HEK293T (cell line): ENCODE measurements at regions not wholly inside any gene's neighbourhood (a gene's known extent, or its start where the extent isn't known, plus 50 kb on each side); places are given as distances from the start of the nearest gene placed in this dataset.

Source experiments
- ARNT ChIP-seq: fragments of 450-650 bp; IDR thresholded peaks from 2 replicates; pipeline ENCODE4 v1.6.1; 2017; ENCODE audit warnings: mild to moderate bottlenecking
- CTBP1 ChIP-seq: fragments of 450-650 bp; IDR thresholded peaks from 2 replicates; pipeline ENCODE4 v1.6.1; 2016; ENCODE audit warnings: borderline replicate concordance
- FOXA1 ChIP-seq: fragments of 450-650 bp; IDR thresholded peaks from 2 replicates; pipeline ENCODE4 v1.6.1; 2016; ENCODE audit warnings: mild to moderate bottlenecking
- FOXK2 ChIP-seq: fragments of 450-650 bp; IDR thresholded peaks from 2 replicates; pipeline ENCODE4 v1.6.1; 2016; ENCODE audit warnings: mild to moderate bottlenecking
- HDGF ChIP-seq: fragments of 450-650 bp; IDR thresholded peaks from 2 replicates; pipeline ENCODE4 v1.6.1; 2017; ENCODE audit warnings: antibody characterized with exemption, borderline replicate concordance
- LEF1 ChIP-seq: fragments of 450-650 bp; IDR thresholded peaks from 2 replicates; pipeline ENCODE4 v1.6.1; 2017; ENCODE audit warnings: mild to moderate bottlenecking, borderline replicate concordance
- NFRKB ChIP-seq: fragments of 450-650 bp; IDR thresholded peaks from 2 replicates; pipeline ENCODE4 v1.6.1; 2016; ENCODE audit warnings: mild to moderate bottlenecking, moderate library complexity
- PKNOX1 ChIP-seq: fragments of 450-650 bp; IDR thresholded peaks from 2 replicates; pipeline ENCODE4 v1.6.1; 2016
- SP1 ChIP-seq: fragments of 450-650 bp; IDR thresholded peaks from 2 replicates; pipeline ENCODE4 v1.6.1; 2017
- SUZ12 ChIP-seq: fragments of 450-650 bp; IDR thresholded peaks from 2 replicates; pipeline ENCODE4 v1.6.1; 2016; ENCODE audit warnings: mild to moderate bottlenecking
- ZNF384 ChIP-seq: fragments of 450-650 bp; IDR thresholded peaks from 2 replicates; pipeline ENCODE4 v1.6.1; 2016

GRCh38 chr13:32828711-32829110 lies 187.5 kb upstream of the KL start:
- TF ChIP-seq SP1 (no peak), CTBP1 (no peak), ZNF384 (no peak), HDGF (no peak), FOXK2 (no peak), SUZ12 (no peak), NFRKB (no peak), ARNT (no peak), PKNOX1 (no peak), FOXA1 (no peak), LEF1 (no peak)
